ENCODE measurements at regions not wholly inside any gene's neighbourhood (a gene's known extent, or its start where the extent isn't known, plus 50 kb on each side); places are given as distances from the start of the nearest gene placed in this dataset.

DNA sequence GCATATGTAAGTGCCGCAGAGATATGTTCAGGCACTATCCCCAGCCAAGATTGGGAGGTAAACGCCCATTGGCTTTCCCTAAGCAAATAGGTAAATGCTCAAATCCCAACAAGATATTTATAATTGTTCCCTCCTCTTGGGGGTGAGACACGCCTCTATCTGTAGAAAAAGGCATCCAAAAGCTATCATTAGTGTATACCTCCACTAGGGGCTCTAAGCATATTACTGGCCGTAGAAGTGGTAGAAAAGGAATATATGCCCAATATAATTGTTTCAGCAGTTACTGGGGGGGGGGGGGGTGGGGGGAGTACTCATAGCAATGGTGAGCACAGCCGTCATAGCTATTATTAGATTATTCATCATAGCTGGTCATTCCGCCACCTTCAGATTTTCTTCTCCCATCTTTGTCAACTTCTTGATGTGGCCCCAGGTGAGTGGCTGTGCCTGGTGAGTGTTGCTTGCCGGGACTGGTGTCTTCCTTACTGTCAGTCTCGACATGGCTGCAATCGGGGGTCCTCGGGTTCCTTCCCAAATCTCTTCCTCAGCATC lies 53.3 kb upstream of the WDR1 start:
- Histone ChIP-seq H3K27ac (no peak overlapping the region), H3K9me3 (no peaks in the 10 kb centered on the region), H3K27me3 (no peaks in the 10 kb centered on the region), H3K4me1 (peaks cover 31% of the 10 kb centered on the region), H3K36me3 (no peaks in the 10 kb centered on the region), H3K4me3 (no peak overlapping the region)
- 93% methylated on average over 10 of the region's 10 CpGs for WGBS
- no peak for DNase-seq (ENCODE audit: low spot score in 2 of 2)
- TF ChIP-seq POLR2A (IDR thresholded peaks at IDR 0.05) (no peak), POLR2AphosphoS5 (IDR thresholded peaks at IDR 0.05) (no peak), EP300 (IDR thresholded peaks at IDR 0.05) (no peak)

DNA sequence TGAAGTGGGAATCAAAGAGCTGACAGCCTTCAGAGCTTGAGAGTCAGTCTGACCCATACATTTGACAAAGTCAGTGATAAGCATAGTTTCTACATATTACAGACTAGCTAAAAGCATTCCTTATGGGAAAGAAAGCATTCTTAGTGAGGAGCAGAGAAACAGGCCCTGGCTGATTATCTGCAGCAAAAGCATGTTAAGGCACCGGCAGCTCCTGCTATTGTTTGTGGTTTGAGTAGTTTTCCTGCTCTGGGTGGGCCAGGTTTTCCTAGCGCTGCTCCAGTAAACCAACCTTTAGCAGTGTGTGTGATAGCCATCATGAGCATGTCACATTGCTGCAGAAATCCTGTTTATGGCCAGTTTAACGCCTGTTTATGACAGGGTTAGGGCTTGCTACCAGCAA lies 51.6 kb upstream of the WDR1 start:
- no peak for DNase-seq (ENCODE audit: low spot score in 2 of 2)
- 78% methylated on average over 3 of the region's 3 CpGs for WGBS
- H3K27ac ChIP-seq: no peak overlapping the region

DNA sequence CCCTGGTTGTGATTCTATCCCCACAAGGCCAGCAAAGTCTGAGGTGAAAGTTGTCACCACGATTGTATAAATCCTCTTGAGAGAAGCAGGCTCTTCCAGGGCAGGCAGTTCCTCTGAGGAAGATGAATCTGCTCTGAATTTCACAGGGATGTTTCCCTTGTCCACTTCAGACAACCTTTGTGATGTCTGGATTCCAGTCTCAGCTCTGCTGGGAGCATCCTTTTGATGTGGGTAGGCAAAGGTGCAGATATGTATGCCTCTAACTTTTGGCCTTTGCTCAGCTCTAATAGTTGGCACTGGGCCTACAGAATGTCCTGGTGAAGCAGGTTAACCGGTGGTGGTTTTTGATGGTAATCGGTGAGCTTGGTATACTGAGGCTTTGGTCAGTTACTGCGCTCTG lies 50.6 kb upstream of the WDR1 start:
- 67% methylated on average over 3 of the region's 4 CpGs for WGBS
- no peak for TF ChIP-seq POLR2AphosphoS5 (IDR thresholded peaks at IDR 0.05)
- no peak for TF ChIP-seq EP300 (IDR thresholded peaks at IDR 0.05)
- TF ChIP-seq, protein P1, sequence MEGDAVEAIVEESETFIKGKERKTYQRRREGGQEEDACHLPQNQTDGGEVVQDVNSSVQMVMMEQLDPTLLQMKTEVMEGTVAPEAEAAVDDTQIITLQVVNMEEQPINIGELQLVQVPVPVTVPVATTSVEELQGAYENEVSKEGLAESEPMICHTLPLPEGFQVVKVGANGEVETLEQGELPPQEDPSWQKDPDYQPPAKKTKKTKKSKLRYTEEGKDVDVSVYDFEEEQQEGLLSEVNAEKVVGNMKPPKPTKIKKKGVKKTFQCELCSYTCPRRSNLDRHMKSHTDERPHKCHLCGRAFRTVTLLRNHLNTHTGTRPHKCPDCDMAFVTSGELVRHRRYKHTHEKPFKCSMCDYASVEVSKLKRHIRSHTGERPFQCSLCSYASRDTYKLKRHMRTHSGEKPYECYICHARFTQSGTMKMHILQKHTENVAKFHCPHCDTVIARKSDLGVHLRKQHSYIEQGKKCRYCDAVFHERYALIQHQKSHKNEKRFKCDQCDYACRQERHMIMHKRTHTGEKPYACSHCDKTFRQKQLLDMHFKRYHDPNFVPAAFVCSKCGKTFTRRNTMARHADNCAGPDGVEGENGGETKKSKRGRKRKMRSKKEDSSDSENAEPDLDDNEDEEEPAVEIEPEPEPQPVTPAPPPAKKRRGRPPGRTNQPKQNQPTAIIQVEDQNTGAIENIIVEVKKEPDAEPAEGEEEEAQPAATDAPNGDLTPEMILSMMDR (IDR thresholded peaks at IDR 0.05): no peak
- no peak for TF ChIP-seq POLR2A (IDR thresholded peaks at IDR 0.05)
- Histone ChIP-seq H3K9me3 (no peaks in the 10 kb centered on the region), H3K27me3 (peaks cover 3% of the 10 kb centered on the region), H3K27ac (no peak overlapping the region), H3K4me3 (no peak overlapping the region), H3K4me1 (peaks cover 5% of the 10 kb centered on the region), H3K36me3 (no peaks in the 10 kb centered on the region)
- no peak for DNase-seq (ENCODE audit: low spot score in 2 of 2)

More for the DNA sequence above, 51.6 kb upstream of the WDR1 start:
- Histone ChIP-seq H3K36me3 (no peaks in the 10 kb centered on the region), H3K4me3 (no peak overlapping the region), H3K4me1 (peaks cover 15% of the 10 kb centered on the region), H3K9me3 (no peaks in the 10 kb centered on the region), H3K27me3 (no peaks in the 10 kb centered on the region)
- TF ChIP-seq POLR2A (IDR thresholded peaks at IDR 0.05) (no peak), POLR2AphosphoS5 (IDR thresholded peaks at IDR 0.05) (no peak), EP300 (IDR thresholded peaks at IDR 0.05) (no peak)
- TF ChIP-seq, protein P1 (IDR thresholded peaks at IDR 0.05): no peak
